ENCODE measurements at regions not wholly inside any gene's neighbourhood (a gene's known extent, or its start where the extent isn't known, plus 50 kb on each side); places are given as distances from the start of the nearest gene placed in this dataset.

DNA sequence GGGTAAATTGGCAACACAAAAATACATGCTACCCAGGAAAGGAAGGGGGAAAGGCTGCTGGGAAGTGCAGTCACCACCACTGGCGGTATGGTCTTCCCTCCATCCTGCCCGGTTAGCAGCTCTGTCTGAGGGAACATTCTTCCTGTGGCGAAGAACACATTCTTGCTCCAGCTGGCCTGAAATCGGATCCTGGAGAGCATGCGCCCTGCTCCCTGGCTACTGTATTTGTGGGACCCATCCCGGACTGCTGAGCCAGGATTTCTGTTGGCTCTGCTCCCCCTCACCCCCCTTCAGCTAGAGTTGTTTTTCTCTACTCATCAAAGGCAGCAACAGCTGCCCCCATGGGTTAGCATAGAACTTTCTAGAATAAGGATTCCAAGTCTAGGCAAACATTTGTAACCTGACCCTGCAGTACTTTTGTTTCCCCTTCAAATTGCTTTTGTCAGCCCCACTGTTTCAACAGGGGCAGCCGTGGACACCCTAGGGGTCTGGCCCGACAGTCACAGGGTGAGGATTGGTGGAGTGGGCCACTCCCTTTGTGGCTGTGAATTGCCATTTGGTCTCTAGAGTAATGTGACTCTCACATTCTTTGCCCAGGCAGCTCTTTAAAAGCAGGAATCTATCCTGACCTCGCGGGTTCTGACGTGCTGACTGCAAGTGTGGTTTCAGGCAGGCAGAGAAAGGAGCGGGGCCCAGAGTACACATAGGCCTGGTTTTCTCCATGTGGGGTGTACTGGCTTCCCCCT, 157.7 kb downstream of the TOMM20 start (continued):
- no peak for TF ChIP-seq MTA3 (CRISPR knock-in tag; IDR thresholded peaks at IDR 0.05)
- no peak for TF ChIP-seq ZFP90 (CRISPR knock-in tag; IDR thresholded peaks at IDR 0.05; ENCODE audit: borderline replicate concordance)
- no peak for TF ChIP-seq IKZF4 (CRISPR knock-in tag; IDR thresholded peaks at IDR 0.05; ENCODE audit: borderline replicate concordance, low read depth, not compliant biosample characterization)
- TF ChIP-seq CBX2 (IDR thresholded peaks at IDR 0.05; ENCODE audit: low read depth, low read length): no peak
- no peak for TF ChIP-seq CBX2 (CRISPR knock-in tag; IDR thresholded peaks at IDR 0.05; ENCODE audit: low read depth)
- TF ChIP-seq ARNT (IDR thresholded peaks at IDR 0.05): no peak
- TF ChIP-seq GABPA (IDR thresholded peaks at IDR 0.05; ENCODE audit: low read depth, low read length): no peak
- no peak for TF ChIP-seq GABPA (CRISPR knock-in tag; IDR thresholded peaks at IDR 0.05; ENCODE audit: low read depth)
- TF ChIP-seq MLLT10 (CRISPR knock-in tag; IDR thresholded peaks at IDR 0.05): no peak
- TF ChIP-seq ZNF891 (CRISPR knock-in tag; IDR thresholded peaks at IDR 0.05): no peak
- TF ChIP-seq SUZ12 (IDR thresholded peaks at IDR 0.05; ENCODE audit: low read depth, low read length): no peak
- TF ChIP-seq PRDM15 (CRISPR knock-in tag; IDR thresholded peaks at IDR 0.05): peak; percentile 89
- TF ChIP-seq NR2F6 (IDR thresholded peaks at IDR 0.05): no peak
- TF ChIP-seq NR2F6 (CRISPR knock-in tag; IDR thresholded peaks at IDR 0.05): 0 out of 2 replicates have a peak, but pooled peaks have one; percentile 7
- TF ChIP-seq ZNF737 (CRISPR knock-in tag; IDR thresholded peaks at IDR 0.05; ENCODE audit: borderline replicate concordance): no peak
- no peak for TF ChIP-seq ZNF816 (CRISPR knock-in tag; IDR thresholded peaks at IDR 0.05; ENCODE audit: borderline replicate concordance)
- TF ChIP-seq, protein P1, sequence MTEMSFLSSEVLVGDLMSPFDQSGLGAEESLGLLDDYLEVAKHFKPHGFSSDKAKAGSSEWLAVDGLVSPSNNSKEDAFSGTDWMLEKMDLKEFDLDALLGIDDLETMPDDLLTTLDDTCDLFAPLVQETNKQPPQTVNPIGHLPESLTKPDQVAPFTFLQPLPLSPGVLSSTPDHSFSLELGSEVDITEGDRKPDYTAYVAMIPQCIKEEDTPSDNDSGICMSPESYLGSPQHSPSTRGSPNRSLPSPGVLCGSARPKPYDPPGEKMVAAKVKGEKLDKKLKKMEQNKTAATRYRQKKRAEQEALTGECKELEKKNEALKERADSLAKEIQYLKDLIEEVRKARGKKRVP (CRISPR knock-in tag; IDR thresholded peaks at IDR 0.05): no peak
- TF ChIP-seq ZKSCAN1 (IDR thresholded peaks at IDR 0.05; ENCODE audit: low read length): no peak
- TF ChIP-seq NR2F1 (CRISPR knock-in tag; IDR thresholded peaks at IDR 0.05): no peak
- TF ChIP-seq ZNF333 (CRISPR knock-in tag; IDR thresholded peaks at IDR 0.05; ENCODE audit: borderline replicate concordance): no peak
- TF ChIP-seq, protein P2, sequence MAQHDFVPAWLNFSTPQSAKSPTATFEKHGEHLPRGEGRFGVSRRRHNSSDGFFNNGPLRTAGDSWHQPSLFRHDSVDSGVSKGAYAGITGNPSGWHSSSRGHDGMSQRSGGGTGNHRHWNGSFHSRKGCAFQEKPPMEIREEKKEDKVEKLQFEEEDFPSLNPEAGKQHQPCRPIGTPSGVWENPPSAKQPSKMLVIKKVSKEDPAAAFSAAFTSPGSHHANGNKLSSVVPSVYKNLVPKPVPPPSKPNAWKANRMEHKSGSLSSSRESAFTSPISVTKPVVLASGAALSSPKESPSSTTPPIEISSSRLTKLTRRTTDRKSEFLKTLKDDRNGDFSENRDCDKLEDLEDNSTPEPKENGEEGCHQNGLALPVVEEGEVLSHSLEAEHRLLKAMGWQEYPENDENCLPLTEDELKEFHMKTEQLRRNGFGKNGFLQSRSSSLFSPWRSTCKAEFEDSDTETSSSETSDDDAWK (CRISPR knock-in tag; IDR thresholded peaks at IDR 0.05): no peak
- TF ChIP-seq KMT2B (CRISPR knock-in tag; IDR thresholded peaks at IDR 0.05): no peak
- TF ChIP-seq ZNF280B (CRISPR knock-in tag; IDR thresholded peaks at IDR 0.05; ENCODE audit: borderline replicate concordance): no peak
- TF ChIP-seq NR2F2 (IDR thresholded peaks at IDR 0.05; ENCODE audit: borderline replicate concordance, low read depth): no peak
- peak; percentile 57 for TF ChIP-seq ZFY (CRISPR knock-in tag; IDR thresholded peaks at IDR 0.05)
